HG03520 (cell line): ENCODE measurements at regions not wholly inside any gene's neighbourhood (a gene's known extent, or its start where the extent isn't known, plus 50 kb on each side); places are given as distances from the start of the nearest gene placed in this dataset.

Source experiments
- ATAC-seq: cut with Tn5 transposase; IDR thresholded peaks from one replicate; pipeline ENCODE4 v1.9.1; 2021; ENCODE audit warnings: mild to moderate bottlenecking, moderate library complexity; ENCODE audit not compliant: unreplicated experiment

DNA sequence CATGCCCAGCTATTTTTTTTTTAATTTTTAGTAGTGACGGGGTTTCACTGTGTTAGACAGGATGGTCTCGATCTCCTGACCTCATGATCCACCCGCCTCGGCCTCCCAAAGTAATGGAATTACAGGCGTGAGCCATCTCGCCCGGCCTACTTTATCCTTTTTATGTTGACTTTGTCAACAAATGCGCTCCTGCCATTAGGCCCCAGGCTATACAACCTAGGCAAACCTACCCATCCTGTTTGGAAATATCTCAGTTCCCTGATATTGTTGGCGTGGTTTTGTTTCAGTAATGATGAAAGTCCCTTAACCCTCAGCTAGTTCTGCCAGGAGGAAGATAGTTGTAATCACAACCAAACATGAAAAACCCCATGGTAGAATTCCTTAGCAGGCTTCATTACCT lies 249.4 kb upstream of the SOX11 start:
- ATAC-seq, result no peak

DNA sequence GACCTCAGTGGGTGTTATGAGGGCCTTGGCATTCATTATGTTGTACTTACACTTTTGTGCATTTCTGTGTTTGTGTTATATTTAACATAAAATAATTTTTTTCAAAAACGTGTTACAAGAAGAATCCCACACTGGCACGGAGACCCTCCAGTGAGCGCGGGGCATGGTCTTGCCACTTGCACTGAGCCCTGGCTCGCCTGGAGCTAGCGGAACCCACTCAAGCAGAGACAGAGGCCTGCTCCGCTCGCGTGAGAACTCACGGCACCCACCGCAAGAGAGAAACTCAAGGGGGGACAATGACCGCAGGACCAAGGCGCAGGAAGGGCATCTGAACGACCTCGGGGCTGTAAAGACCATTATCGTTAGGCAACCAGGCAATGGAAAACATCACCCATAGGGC lies 248.0 kb upstream of the SOX11 start:
- no peak for ATAC-seq

DNA sequence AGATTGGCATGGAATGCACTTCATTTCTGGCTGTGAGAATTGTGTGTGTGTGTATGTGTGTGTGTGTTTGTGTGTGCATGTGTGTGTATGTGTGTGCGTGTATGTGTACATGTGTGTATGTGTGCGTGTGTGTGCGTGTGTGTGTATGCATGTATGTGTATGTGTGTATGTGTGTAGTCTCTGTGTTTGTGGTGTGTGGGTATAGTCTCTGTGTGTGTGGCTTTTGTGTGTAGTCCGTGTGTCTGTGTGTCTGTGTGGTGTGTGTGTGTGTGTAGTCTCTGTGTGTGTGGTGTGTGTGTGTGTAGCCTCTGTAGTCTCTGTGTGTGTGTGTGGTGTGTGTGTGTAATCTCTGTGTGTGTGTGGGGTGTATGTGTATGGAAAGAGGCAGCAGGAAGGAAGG lies 247.3 kb upstream of the SOX11 start:
- ATAC-seq, result no peak

DNA sequence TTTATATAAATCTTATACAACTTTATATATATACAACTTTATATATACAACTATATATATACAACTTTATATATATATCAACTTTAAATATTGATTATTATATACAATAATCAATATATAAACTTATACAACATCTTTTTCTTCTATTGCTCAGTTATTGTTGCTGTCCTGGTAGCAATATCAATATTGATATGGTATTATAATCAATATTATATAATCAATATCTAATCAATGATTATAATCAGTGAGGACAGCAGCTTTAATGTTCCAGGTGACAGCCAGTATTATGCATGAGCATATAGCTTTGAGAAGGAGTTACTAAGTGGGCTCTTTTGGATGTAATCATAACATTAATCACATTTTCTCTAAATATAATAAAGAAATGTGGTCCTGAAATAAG lies 242.3 kb upstream of the SOX11 start:
- no peak for ATAC-seq

DNA sequence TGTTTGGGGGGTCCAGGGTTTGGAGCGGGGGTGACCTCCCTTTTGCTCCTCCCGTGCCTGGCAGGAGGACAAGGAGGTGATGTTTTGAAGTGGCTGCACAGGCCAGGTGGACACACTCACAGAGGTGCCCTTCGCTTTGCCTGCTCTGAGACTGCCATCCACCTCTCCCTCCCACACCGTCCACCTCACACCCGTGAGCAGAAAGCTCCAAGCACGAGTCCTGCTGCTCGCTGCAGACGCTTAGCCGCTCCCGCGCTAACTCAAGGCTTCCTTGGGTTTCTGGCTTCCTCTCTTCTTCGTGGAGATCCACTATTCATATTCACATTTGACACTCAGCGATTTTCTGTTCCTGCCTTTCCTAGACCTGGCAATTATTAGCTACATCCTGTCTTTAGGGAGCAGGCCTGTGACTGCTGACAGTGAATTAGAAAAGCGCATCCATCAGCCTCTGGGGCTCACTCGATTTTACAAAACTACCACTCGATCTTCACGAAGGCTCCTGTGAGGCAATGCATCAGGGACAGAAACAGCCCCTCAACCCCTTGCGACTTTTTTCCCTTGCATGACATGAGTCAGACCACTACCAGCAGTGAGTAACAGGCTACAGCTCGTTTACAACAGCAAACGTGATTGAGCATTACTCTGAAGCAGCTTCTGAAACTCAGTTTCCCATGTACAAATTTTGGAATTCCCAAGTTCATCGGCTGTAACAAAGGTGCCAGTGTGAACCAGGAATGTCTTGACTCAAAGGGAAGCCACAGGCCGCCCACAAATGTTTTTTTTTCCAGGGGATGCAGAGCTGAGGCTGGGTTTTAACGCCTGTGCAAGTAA lies 238.7 kb upstream of the SOX11 start:
- ATAC-seq, result no peak

DNA sequence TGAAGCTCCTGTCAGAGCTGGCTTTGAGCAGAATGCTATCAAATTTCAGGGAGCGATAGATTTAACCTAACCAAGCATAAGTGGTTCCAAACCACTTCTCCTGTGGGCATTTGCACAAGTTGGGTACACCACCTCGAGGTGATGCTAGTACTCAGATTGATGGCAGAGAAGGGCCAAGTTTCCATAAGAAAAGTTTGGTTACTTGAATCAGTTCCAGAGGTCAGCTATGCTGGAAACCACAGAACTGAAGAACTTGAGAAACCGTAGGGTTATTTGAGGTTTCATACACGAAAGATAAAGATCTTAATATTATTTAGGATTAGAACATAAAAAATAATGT lies 238.2 kb upstream of the SOX11 start:
- ATAC-seq, result no peak

DNA sequence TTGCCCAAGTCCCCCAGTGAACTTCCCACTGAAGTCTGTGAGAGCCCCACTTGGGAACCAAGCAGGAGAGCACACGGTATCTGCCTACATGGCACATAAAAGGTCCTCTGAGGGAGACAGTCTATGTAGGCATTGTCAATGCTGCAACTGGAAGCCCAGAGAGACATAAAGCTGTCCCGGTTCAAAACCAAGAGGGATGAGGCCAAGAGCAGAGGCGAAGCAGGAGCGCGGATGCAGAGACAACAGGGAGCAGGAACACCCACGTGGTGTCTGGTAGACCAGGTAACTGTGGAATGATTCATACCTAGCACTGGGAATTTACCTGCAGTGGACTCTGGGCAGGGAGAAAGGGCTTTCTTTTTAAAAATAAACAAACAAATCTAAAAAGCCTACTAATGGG lies 233.1 kb upstream of the SOX11 start:
- no peak for ATAC-seq

DNA sequence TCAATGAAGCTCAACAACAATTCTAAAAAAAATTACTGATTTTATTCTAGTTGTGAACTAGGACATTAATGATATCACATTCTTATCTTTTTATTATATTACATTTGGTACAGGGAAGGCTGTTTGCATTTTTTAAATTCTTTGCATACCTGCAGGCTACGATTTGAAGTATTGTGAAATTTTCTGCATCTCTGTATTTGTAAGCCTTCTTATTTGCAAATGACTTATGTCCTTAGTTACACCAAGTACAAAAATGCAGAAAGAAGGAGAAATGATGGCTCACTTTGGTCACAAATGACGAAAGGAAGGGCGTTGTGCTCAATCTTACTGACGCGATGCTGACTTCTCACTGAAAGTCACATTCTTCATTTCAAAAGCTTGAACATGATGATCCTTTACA lies 227.5 kb upstream of the SOX11 start:
- no peak for ATAC-seq

DNA sequence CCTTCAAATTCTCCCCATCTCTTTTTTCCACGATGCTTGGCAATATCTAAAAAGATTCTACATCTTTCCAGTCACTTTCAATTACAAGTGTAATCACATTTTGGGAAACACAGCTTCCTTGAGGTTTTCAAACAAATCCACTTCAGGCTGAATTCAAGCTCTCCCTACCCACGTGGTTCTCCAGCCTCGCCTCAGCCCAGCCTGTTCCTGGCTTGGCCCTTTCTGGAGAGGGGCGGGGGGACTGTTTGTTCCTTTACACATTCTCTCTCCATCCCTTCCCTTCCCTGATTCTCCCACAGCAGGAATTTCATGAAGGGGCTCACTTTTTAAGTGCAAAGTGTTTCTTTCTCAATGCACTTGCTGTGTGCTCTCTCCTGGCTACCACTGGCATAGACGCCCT lies 226.3 kb upstream of the SOX11 start:
- no peak for ATAC-seq

DNA sequence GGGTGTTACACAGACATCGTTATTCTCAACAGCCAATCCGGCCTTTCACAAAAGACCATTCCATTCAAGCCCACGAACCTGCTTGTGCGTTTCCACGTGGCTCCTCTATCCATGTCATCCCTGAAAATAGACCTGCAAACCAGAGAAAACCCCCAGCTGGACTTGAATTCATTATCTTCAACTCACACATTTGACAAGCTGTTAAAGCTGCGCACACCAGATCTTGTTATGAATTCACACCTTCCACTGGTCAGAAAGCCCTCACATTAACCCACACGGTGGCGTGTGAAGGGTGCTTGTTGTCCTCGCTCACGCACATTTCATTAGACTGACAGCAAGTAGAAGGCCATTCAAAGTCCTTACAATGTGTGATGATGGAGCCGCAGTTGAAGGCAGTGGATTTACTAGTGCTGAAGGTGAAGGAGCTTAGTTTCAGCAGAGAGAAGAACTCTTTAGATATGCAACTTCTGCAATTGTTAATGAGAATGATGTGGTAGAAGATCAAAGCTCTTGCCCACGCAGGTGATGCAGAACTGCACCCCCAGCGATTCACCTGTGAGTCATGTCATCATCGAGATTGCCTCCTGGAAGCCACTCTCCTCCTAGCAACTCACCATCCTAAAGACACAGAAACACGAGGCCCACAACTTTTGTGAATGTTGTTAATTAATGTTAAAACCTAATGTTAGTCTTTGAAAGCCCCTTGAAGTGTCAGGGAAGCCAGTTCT lies 224.8 kb upstream of the SOX11 start:
- no peak for ATAC-seq

DNA sequence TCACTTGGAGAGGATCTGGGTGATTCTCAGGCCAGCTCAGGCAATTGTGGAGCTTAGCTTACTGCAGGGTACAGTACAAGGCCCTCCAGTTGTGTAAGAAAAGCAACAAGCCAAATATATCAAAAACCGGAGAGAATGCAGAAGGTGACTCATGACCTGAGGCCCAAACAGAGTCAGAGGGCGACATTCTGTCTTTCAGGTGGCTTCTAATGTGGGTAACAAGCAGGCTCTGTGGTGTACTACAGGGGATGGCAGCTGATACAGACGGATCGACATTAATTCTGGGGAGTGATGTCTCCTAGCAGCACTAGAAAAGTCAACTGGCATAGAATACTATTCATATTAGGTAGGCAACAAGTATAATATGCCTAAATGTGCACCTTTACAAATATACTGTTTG lies 219.5 kb upstream of the SOX11 start:
- no peak for ATAC-seq

DNA sequence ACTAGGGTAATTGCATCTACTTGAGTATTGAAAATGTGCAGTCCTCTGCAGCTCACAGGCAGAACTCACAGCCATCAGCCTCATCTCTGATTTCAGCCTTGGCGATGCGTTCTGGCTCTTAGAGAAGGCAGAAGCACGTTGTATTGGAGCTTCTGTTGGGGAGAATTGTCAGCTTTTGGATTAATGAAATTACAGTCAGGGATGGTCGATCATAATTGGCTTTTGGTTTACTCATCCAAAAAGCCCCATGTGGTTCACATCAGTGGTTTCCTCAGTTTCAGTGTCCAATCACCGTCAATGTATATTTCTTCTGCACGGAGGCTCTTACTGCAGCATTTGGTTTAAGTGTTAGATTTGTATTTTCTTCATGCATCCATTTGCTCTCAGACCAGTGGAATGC lies 218.5 kb upstream of the SOX11 start:
- no peak for ATAC-seq

DNA sequence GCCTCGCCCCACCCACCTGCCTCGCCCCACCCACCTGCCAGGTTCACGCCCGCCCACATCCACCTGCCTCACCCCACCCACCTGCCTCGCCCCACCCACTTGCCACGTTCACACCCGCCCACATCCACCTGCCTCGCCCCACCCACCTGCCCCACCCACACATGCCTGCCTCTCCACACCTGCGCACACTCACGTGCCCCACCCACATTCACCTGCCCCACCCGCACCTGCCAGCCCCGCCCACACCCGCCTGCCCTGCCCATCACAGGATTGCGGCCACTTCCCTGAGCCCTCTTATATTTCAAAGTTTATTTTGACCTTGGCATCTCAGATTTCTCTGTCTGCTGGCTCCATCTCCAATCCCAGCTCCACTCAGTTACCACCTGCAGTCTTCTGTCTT lies 217.5 kb upstream of the SOX11 start:
- no peak for ATAC-seq

DNA sequence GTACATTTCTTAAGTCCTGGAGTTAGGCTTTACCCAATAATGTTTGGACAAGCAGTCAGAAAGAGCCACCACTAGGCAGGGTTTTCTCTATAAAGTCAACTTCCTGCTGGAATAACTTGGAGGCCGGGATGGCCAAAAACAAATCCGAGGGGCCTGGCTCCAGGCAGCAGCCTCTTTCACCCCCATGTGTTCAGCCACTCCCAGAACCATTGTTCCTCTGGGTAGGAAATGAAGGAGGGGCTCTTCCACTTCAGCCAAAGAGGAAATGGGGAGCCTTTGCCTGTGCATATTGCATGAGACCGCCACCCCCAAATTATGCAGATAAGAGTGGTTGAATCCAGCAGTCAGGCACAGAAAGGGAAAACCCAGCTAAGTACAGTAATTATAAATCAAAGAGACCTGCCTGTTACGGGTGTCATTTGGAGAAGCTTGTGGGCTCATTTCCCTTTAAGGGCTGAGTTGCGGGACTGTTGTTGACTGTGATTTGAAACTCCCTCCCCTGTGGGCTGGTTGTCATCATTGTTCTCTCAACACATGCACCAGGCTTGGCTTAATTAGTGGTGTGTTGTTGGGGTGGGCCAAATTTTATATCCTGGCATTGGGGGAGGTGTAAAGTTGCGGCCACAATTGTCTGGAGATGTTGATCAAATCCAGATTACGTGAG lies 212.8 kb upstream of the SOX11 start:
- no peak for ATAC-seq

DNA sequence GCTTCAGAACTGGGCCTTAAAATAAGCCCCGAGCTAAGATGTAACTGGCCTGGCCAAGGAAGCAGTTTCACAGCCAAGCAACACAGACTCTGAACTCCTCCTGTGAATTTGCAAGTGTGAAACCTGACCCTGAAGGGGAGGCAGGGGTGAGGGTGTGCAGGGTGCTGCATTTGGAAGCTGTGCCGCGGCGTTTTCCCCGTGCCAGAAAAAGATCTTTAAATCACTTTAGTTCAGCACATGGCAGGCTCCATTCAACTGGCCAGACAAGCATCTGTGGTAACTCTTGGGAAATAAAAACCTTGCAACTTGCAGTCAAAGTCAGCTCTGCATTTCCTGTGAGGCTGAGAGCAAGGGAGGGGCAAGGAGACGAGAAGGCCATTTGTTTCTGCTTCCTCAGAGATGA lies 209.3 kb upstream of the SOX11 start:
- no peak for ATAC-seq

DNA sequence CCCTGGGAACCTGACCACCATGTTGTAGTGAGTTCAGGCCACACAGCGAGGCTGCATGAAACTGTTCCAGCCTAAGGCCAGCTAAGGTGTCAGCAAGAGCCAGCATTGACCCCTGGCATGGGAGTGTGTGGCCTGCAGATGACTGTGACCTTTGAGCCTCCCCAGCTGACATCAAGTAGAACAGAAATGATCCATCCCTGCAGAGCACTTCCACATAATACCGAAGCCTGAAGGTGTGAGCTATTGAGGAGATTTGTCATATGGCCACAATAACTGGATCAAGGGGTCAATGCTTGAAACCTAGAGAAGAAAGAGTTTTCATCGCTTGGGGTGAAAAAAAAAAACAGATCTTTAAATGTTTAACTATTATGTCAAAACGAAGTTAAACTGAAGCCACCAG lies 207.3 kb upstream of the SOX11 start:
- no peak for ATAC-seq

DNA sequence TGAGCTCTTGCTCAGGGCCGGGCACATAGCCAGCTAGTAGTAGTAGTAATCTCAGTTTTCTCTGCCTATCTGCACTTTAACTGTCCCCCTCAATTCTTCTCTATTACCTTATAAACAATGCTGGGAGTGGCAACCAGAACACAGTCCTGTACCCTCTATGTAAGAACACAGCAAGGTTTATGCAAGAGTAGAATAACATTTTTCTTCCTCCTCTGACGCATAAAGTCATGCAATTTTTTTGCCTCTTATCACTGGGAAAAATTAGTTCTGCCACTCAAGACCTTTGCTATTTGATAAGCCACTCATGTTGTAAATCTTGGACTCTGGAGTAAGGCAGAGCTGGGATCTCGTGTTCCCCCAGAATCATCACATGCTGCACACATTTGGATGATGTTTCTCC lies 200.7 kb upstream of the SOX11 start:
- no peak for ATAC-seq

DNA sequence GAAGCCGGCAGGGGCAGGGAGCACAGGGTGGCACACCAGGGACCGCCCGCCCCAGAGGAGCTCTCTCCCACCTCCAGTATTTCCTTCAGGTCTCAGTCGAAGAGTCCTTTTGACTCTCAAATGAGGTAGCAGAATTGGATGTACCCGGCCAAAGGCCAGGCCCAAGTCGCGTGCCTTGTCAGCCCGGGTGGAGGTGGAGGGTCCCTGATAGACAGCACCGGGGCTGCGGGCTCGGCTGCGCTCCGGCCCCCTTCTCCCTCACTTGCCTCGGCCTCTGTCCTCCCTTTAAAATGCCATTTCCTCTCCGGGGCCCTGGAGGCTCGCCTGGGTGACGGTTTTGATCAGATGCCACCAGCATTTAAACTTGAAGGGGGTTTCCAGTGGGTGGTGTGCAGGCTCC lies 198.9 kb upstream of the SOX11 start:
- ATAC-seq, result no peak

DNA sequence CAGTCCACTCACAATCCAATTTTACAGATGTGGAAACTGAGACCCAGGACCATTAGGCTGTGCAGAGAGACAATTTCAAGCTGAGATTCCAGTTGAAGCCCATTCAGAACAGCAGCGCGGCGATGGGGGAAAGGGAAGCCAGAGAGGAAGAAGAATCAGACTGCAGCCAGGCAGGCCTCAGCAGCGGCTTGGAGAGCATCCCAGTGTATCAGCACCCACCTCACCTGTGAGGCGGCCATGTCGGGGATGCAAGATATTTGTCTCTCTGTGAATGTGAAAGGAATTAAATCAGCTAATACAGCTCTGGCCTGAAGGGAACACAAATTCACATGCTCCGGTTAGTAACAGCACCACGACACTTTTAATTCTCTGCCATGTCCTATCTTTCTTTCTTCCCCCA lies 198.0 kb upstream of the SOX11 start:
- ATAC-seq, result no peak

DNA sequence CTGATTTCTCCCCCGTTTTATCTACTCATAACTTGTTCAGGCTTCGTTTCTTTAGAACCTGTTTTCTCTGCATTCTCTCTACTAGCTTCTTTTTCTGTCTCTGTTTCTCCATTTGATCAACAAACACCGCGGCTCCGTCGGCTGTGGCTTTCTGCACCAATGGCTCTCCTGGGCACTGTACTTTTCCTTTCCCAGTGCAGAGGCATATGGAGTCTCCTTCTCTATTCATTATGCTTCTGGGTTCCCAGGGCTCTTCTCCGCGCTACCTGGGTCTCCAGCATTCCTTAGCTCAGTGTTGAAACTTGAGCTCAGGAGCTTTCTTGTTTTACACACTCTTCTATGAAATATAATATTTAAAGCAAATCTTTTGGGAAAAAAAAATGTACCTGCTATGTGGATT lies 196.6 kb upstream of the SOX11 start:
- ATAC-seq, result no peak

DNA sequence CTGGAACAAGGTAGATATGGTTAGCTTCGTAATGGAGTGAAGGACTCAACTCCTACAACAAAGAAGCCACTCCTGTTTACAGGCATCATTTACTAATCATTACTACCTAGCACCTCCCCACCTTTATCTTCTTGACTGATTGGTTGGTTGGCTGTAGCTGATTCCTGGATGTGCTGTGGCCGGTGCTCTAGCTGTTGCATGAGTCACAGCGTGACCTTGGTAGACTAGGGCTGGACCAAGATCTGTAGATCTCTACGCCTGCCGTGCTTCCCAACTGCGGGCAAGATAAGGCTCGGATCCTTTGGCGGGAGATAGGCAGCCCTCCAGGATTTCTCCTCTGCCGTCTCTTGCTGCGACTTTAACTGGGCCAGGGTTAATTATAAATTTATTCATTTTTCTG lies 194.3 kb upstream of the SOX11 start:
- no peak for ATAC-seq

DNA sequence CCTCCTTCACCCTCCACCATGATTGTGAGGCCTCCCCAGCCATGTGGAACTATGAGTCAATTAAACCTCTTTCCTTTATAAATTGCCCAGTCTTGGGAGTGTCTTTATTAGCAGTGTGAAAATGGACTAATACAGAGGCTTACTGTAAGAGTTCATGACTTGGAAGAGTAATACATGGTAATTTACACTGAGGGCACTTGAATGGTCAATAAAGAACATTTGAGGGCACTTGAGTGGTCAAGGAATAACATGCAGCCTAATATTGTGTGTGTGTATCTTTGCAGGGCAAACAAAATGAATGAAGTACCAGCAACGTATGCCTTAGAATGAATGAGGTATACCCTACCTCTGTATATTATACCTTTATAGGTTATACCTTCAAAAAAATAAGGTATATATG lies 190.4 kb upstream of the SOX11 start:
- ATAC-seq, result no peak
